Endothelial cell of umbilical vein (primary cell): ENCODE measurements at regions not wholly inside any gene's neighbourhood (a gene's known extent, or its start where the extent isn't known, plus 50 kb on each side); places are given as distances from the start of the nearest gene placed in this dataset.

Experiments used
- BruUV-seq: library from RNA; stranded (reverse); fragments of 400-500 nt; replicated peaks from 2 replicates; lab custom pipeline; 2021; lab: Mats Ljungman, UMichigan
- CTCF ChIA-PET: fragments of 300-600, 350-600 bp; sonication (Branson Sonifier 250); formaldehyde crosslinking; loops from one replicate; lab custom pipeline; 2021; ENCODE audit warnings: antibody characterized with exemption, inconsistent platforms; lab: Charles Lee
- POLR2A ChIA-PET: fragments of 300-600, 350-600 bp; sonication (Branson Sonifier 250); formaldehyde crosslinking; loops from one replicate; lab custom pipeline; 2021; ENCODE audit warnings: antibody characterized with exemption, inconsistent platforms; lab: Charles Lee
- DNase-seq: peaks from one replicate; pipeline ENCODE4 v3.0.0-alpha.2; 2011; ENCODE audit warnings: low read depth, low spot score
- FAIRE-seq: peaks from 2 replicates; lab custom pipeline; 2011; peaks lifted over from hg19 to GRCh38; lab: Jason Lieb, UNC
- H2AFZ ChIP-seq: 2 replicates; pipeline ENCODE4 v1.6.0; 2012; ENCODE audit warnings: low read depth, low read length, control low read depth, inconsistent platforms
- H3K27ac ChIP-seq: 2 replicates; pipeline ENCODE4 v1.5.1; 2011; ENCODE audit warnings: low read depth, mild to moderate bottlenecking, control low read depth, low read length, moderate library complexity; ENCODE audit not compliant: insufficient read depth
- H3K27me3 ChIP-seq, 2 experiments: 2 replicates each; pipeline versions ENCODE4 v1.6.0 to v1.6.1; 2011; ENCODE audit warnings: low read length in 2 of 2, mixed read lengths in 1 of 2; ENCODE audit not compliant: control insufficient read depth in 2 of 2, insufficient read depth in 2 of 2
- H3K36me3 ChIP-seq, 2 experiments: 2 replicates in 1 of 2; 3 replicates in 1 of 2; pipeline ENCODE4 v1.5.1; 2011; ENCODE audit warnings: low read length in 2 of 2, mild to moderate bottlenecking in 1 of 2, moderate library complexity in 1 of 2; ENCODE audit not compliant: control insufficient read depth in 2 of 2, insufficient read depth in 2 of 2; ENCODE audit errors: extremely low read depth in 1 of 2
- H3K4me1 ChIP-seq: 3 replicates; pipeline ENCODE4 v1.5.1; 2011; ENCODE audit warnings: mild to moderate bottlenecking, low read length; ENCODE audit not compliant: control insufficient read depth, insufficient read depth; ENCODE audit errors: extremely low read depth
- H3K4me2 ChIP-seq: 2 replicates; pipeline ENCODE4 v1.6.1; 2011; ENCODE audit warnings: low read length, control low read depth, mixed read lengths; ENCODE audit not compliant: insufficient read depth
- H3K4me3 ChIP-seq, 3 experiments: fragments of 200-600 bp in 1 of 3; sonication (generic), shearing (Covaris generic) in 1 of 3; replicated peaks in 1 of 3; 2 replicates each; pipeline ENCODE4 v1.5.1; 2011 to 2016; ENCODE audit warnings: control low read depth in 3 of 3, low read length in 3 of 3, mild to moderate bottlenecking in 2 of 3, inconsistent platforms in 1 of 3, low read depth in 1 of 3, moderate library complexity in 1 of 3; ENCODE audit not compliant: insufficient read depth in 1 of 3
- H3K79me2 ChIP-seq: 2 replicates; pipeline ENCODE4 v1.6.0; 2012; ENCODE audit warnings: low read length, inconsistent platforms; ENCODE audit not compliant: control insufficient read depth, insufficient read depth
- H3K9ac ChIP-seq: replicated peaks from 2 replicates; pipeline ENCODE3; 2011; ENCODE audit warnings: low read length, control low read depth; ENCODE audit not compliant: insufficient read depth; ENCODE audit errors: extremely low read depth
- H3K9me1 ChIP-seq: replicated peaks from 3 replicates; pipeline ENCODE4 v1.6.0; 2011; ENCODE audit warnings: mild to moderate bottlenecking, low read length; ENCODE audit not compliant: control insufficient read depth, insufficient read depth; ENCODE audit errors: extremely low read depth
- H3K9me3 ChIP-seq: replicated peaks from 2 replicates; pipeline ENCODE4 v1.5.1; 2012; ENCODE audit warnings: low read length, inconsistent platforms; ENCODE audit not compliant: control insufficient read depth, insufficient read depth
- H4K20me1 ChIP-seq: replicated peaks from 2 replicates; pipeline ENCODE3; 2011; ENCODE audit warnings: mild to moderate bottlenecking, low read length; ENCODE audit not compliant: control insufficient read depth, insufficient read depth; ENCODE audit errors: extremely low read depth
- CTCF ChIP-seq, 2 donors: IDR thresholded peaks; 1 replicate in 1 of 2; 2 replicates in 1 of 2; pipeline ENCODE4 v1.5.1; 2011; ENCODE audit warnings: low read length in 2 of 2, mild to moderate bottlenecking in 2 of 2, moderate library complexity in 2 of 2, control low read depth in 1 of 2, inconsistent platforms in 1 of 2, low read depth in 1 of 2; ENCODE audit not compliant: insufficient read depth in 1 of 2; ENCODE audit errors: extremely low read depth in 1 of 2
- EZH2 ChIP-seq: IDR thresholded peaks from 2 replicates; pipeline ENCODE4 v1.6.1; 2012; ENCODE audit warnings: borderline replicate concordance, low read depth, mild to moderate bottlenecking, moderate library complexity, low read length, inconsistent platforms; ENCODE audit not compliant: severe bottlenecking
- FOS ChIP-seq: IDR thresholded peaks from 2 replicates; pipeline ENCODE4 v1.6.1; 2011; ENCODE audit warnings: mild to moderate bottlenecking, low read length, moderate library complexity, borderline replicate concordance; ENCODE audit not compliant: insufficient read depth
- GATA2 ChIP-seq: IDR thresholded peaks from 2 replicates; pipeline ENCODE4 v1.7.0; 2011; ENCODE audit warnings: low read depth, mild to moderate bottlenecking, moderate library complexity, mixed read lengths, low read length; ENCODE audit not compliant: insufficient read length, insufficient read depth
- JUN ChIP-seq: IDR thresholded peaks from 2 replicates; pipeline ENCODE4 v1.6.1; 2011; ENCODE audit warnings: borderline replicate concordance, low read depth; ENCODE audit not compliant: insufficient read length, insufficient read depth
- MYC ChIP-seq: IDR thresholded peaks from one replicate; pipeline ENCODE4 v1.6.1; 2011; ENCODE audit warnings: mild to moderate bottlenecking, low read depth, low read length
- POLR2A ChIP-seq: IDR thresholded peaks from 2 replicates; pipeline ENCODE4 v1.6.1; 2012; ENCODE audit warnings: low read depth, mild to moderate bottlenecking, control low read depth, low read length
- POLR2AphosphoS5 ChIP-seq: IDR thresholded peaks from 2 replicates; pipeline ENCODE4 v1.6.1; 2012; ENCODE audit warnings: low read depth, mild to moderate bottlenecking, control low read depth, low read length, moderate library complexity; ENCODE audit not compliant: insufficient read depth
- dilution Hi-C: fragments of 300-500 bp; cut with MboI; formaldehyde crosslinking; loops from one replicate; pipeline ENCODE4 v1.15.0; 2019; ENCODE audit warnings: low sequenced_read_pairs; ENCODE audit not compliant: extremely low pct_ligation_motif_present
- intact Hi-C: fragments of 100-400 bp; cut with micrococcal nuclease; formaldehyde crosslinking; loops from one replicate; pipeline ENCODE4 v1.10.0; 2022
- TF ChIP-seq, protein P1 (sequence below): IDR thresholded peaks from 2 replicates; pipeline ENCODE4 v1.6.1; 2011; ENCODE audit not compliant: insufficient read depth, insufficient read length

GRCh38 chr10:31604096-31604495, 285.1 kb downstream of the ZEB1 start:
- no peak overlapping the region for H3K4me3 ChIP-seq
- intact Hi-C loops: loop anchor here (5.0 kb wide), 1 partner anchor 72 kb away; no protein-coding TSS in a partner anchor
- H2AFZ ChIP-seq: peak overlapping the region; percentile 91
- FAIRE-seq (no peak), DNase-seq (no peak)
- H3K9me1 ChIP-seq: no peaks in the 10 kb centered on the region
- dilution Hi-C loops: no loop called here
- H3K9me3 ChIP-seq: no peaks in the 10 kb centered on the region
- ChIA-PET POLR2A (no interaction called here), CTCF (interaction anchor here (1.3 kb wide), 2 partner anchors 11 to 166 kb away, joined by 4 to 5 read pairs; no protein-coding TSS in a partner anchor)
- TF ChIP-seq POLR2A: no peak
- TF ChIP-seq POLR2AphosphoS5: no peak
- TF ChIP-seq MYC: no peak
- TF ChIP-seq JUN: no peak
- TF ChIP-seq, protein P1, sequence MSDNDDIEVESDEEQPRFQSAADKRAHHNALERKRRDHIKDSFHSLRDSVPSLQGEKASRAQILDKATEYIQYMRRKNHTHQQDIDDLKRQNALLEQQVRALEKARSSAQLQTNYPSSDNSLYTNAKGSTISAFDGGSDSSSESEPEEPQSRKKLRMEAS: no peak
- no peak for TF ChIP-seq GATA2
- no peak for TF ChIP-seq CTCF (IDR thresholded peaks at IDR 0.05; ENCODE audit: extremely low read depth in 1 of 2, insufficient read depth in 1 of 2, low read depth in 1 of 2, low read length in 2 of 2)
- TF ChIP-seq FOS: no peak
- TF ChIP-seq EZH2: no peak
- no peaks in the 10 kb centered on the region for H3K36me3 ChIP-seq
- H3K4me2 ChIP-seq: peak overlapping the region; percentile 94
- no TSS peak for BruUV-seq
- H3K9ac ChIP-seq: no peak overlapping the region
- peaks cover 8 to 13% of the 10 kb centered on the region in 2 experiments for H3K27me3 ChIP-seq
- H4K20me1 ChIP-seq: no peaks in the 10 kb centered on the region
- H3K27ac ChIP-seq: no peak overlapping the region
- peaks cover 5% of the 10 kb centered on the region for H3K4me1 ChIP-seq
- no peaks in the 10 kb centered on the region for H3K79me2 ChIP-seq
